GM12872 (cell line): ENCODE measurements at regions not wholly inside any gene's neighbourhood (a gene's known extent, or its start where the extent isn't known, plus 50 kb on each side); places are given as distances from the start of the nearest gene placed in this dataset.

Experiments used
- TF ChIP-seq, protein P1 (sequence below): IDR thresholded peaks from 3 replicates; pipeline ENCODE4 v1.5.1; 2011; ENCODE audit warnings: low read depth, mild to moderate bottlenecking, low read length, moderate library complexity; ENCODE audit not compliant: insufficient read depth

- TF ChIP-seq, protein P1, sequence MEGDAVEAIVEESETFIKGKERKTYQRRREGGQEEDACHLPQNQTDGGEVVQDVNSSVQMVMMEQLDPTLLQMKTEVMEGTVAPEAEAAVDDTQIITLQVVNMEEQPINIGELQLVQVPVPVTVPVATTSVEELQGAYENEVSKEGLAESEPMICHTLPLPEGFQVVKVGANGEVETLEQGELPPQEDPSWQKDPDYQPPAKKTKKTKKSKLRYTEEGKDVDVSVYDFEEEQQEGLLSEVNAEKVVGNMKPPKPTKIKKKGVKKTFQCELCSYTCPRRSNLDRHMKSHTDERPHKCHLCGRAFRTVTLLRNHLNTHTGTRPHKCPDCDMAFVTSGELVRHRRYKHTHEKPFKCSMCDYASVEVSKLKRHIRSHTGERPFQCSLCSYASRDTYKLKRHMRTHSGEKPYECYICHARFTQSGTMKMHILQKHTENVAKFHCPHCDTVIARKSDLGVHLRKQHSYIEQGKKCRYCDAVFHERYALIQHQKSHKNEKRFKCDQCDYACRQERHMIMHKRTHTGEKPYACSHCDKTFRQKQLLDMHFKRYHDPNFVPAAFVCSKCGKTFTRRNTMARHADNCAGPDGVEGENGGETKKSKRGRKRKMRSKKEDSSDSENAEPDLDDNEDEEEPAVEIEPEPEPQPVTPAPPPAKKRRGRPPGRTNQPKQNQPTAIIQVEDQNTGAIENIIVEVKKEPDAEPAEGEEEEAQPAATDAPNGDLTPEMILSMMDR: no peak
These were observed 1045.4 kb upstream of the MAP3K7 start for GRCh38 chr6:91632308-91632707.

DNA sequence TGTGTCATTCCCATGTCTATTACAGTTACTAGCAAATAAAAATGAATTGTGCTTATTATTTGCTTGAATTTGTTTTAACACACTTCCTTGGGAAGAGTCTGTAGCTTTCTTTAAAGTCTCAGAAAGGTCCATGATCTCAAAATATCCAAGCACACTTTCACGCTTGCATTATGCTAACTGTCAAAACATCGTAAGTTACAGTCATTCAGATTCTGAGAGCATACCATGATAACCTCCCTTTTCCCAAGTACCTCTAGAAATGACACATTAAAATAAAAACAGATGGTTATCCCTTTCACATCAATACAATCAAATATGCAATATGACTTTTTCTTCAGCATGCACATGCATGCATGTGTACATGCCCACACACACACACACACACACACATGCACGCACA lies 1044.4 kb upstream of the MAP3K7 start:
- TF ChIP-seq, protein P1: no peak

DNA sequence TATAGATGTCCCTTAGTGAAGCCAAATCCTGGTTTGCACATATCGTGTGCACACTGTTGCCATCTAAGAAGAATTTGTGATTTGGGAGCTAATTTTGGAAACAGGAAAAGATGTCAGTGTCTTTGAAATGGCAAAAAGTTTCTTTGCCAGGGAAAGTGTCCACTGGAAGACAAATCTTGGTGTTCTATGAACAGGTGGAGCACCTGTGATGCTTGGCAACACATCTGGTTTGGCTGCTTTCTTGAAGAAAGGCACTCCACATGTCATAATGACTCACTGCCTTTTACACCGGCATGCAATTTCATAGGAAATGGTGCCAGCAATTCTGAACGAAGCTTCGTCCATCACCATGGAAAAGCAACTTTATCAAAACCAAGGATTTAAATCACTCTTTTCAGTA lies 1040.0 kb upstream of the MAP3K7 start:
- TF ChIP-seq, protein P1: no peak

DNA sequence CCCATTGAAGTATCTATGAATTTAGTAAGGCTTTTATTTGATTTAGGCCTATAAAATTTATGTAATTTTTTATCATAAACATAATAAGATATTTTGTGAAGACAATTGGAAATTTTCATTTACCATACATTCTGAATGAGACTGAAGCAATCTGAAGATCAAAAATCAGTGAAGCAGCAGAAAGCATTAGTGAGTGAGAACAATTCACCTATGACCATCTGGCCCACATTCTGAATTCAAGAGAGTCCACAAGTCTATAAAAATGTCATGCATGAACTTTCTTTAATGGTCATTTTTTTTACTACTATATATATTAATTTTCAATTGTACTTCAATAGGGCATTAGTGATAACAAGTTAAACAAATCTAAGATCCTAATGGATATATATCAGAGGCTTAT lies 1026.6 kb upstream of the MAP3K7 start:
- TF ChIP-seq, protein P1: no peak

GRCh38 chr6:91611190-91611589 lies 1024.3 kb upstream of the MAP3K7 start:
- TF ChIP-seq, protein P1: no peak

DNA sequence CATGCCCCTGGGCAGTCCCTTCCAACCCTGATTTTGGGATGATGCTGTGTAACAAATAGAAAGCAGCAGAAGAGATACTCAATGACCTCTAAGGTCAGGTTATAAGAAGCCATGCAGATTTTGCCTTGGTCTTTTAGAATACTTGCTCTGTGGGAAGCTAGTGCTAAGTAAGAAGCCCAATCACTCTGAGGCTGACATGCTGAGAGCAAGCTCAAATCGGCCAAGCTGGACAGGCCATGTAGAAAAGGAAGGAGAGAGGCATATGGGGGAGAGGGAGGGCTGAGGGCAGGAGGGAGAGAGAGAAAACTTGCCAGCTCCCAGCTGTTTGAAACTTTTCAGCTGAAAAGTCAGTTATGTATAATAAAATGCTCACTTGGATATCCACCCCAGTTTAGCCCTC lies 1021.6 kb upstream of the MAP3K7 start:
- TF ChIP-seq, protein P1: no peak

DNA sequence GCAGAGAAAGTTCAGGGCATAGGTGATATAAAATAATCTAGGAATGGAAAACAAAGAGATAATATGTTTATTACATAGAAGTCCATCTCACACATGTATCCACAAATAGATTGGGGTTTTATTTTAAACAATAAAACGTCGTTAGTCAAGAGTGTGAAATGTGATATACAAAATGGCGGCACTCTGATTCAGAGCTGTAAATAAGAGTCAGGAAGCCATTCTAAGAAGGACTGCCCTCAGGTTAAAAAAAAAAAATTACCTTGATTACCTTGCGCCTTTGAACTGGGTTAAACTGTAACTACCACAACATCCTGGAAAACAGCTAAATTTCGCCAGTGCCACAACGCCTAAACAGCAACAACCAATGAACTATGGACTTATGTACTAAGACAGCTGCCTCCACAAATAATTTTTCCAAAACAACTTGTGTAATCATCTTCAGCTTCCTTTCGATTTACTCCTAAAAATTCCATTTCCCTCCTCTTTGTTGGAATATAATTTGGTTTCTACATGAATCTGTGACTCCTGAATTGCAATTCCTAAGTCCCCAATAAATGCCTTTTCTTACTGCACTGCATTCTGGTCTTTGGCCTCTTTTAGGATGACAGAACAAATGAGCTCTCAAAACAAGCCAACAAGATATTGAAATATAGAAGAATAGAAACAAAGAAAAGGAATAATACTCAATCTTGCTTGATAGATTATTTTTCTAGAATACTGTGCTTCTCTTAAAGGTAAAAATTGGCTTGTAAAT lies 1019.5 kb upstream of the MAP3K7 start:
- TF ChIP-seq, protein P1: no peak
